ENCODE measurements at regions not wholly inside any gene's neighbourhood (a gene's known extent, or its start where the extent isn't known, plus 50 kb on each side); places are given as distances from the start of the nearest gene placed in this dataset.

- peaks cover 5% of the 10 kb centered on the region for H3K9me3 Mint-ChIP-seq (ENCODE audit: unreplicated experiment)
- no peak for DNase-seq
- H3K27me3 Mint-ChIP-seq (ENCODE audit: unreplicated experiment) = peaks cover 2% of the 10 kb centered on the region
- no peak overlapping the region for H3K27ac Mint-ChIP-seq (ENCODE audit: unreplicated experiment)
- H3K4me1 Mint-ChIP-seq (ENCODE audit: low read depth, unreplicated experiment) = no peaks in the 10 kb centered on the region
- no peak for TF ChIP-seq CTCF (IDR thresholded peaks at IDR 0.05; ENCODE audit: partially characterized antibody, unreplicated experiment)
- H3K36me3 Mint-ChIP-seq (ENCODE audit: unreplicated experiment) = peaks cover 8% of the 10 kb centered on the region
- H3K4me3 Mint-ChIP-seq (ENCODE audit: unreplicated experiment) = no peak overlapping the region
These were observed 371.9 kb upstream of the TNP1 start for GRCh38 chr2:217231724-217232123.

- no peaks in the 10 kb centered on the region for H3K4me1 Mint-ChIP-seq (ENCODE audit: low read depth, unreplicated experiment)
- DNase-seq = no peak
- peaks cover 2% of the 10 kb centered on the region for H3K27me3 Mint-ChIP-seq (ENCODE audit: unreplicated experiment)
- no peaks in the 10 kb centered on the region for H3K9me3 Mint-ChIP-seq (ENCODE audit: unreplicated experiment)
- no peak overlapping the region for H3K4me3 Mint-ChIP-seq (ENCODE audit: unreplicated experiment)
- no peak overlapping the region for H3K27ac Mint-ChIP-seq (ENCODE audit: unreplicated experiment)
- H3K36me3 Mint-ChIP-seq (ENCODE audit: unreplicated experiment) = peaks cover 3% of the 10 kb centered on the region
- no peak for TF ChIP-seq CTCF (IDR thresholded peaks at IDR 0.05; ENCODE audit: partially characterized antibody, unreplicated experiment)
These were observed 371.3 kb upstream of the TNP1 start for GRCh38 chr2:217231212-217231611.

GRCh38 chr2:217228732-217229131, 368.9 kb upstream of the TNP1 start:
- no peaks in the 10 kb centered on the region for H3K36me3 Mint-ChIP-seq (ENCODE audit: unreplicated experiment)
- no peaks in the 10 kb centered on the region for H3K27me3 Mint-ChIP-seq (ENCODE audit: unreplicated experiment)
- no peak overlapping the region for H3K4me3 Mint-ChIP-seq (ENCODE audit: unreplicated experiment)
- H3K27ac Mint-ChIP-seq (ENCODE audit: unreplicated experiment) = no peak overlapping the region
- TF ChIP-seq CTCF (IDR thresholded peaks at IDR 0.05; ENCODE audit: partially characterized antibody, unreplicated experiment) = no peak
- H3K4me1 Mint-ChIP-seq (ENCODE audit: low read depth, unreplicated experiment) = no peaks in the 10 kb centered on the region
- no peak for DNase-seq
- no peaks in the 10 kb centered on the region for H3K9me3 Mint-ChIP-seq (ENCODE audit: unreplicated experiment)

GRCh38 chr2:217227794-217228193, 367.9 kb upstream of the TNP1 start:
- H3K4me3 Mint-ChIP-seq (ENCODE audit: unreplicated experiment) = no peak overlapping the region
- H3K9me3 Mint-ChIP-seq (ENCODE audit: unreplicated experiment) = no peaks in the 10 kb centered on the region
- no peaks in the 10 kb centered on the region for H3K27me3 Mint-ChIP-seq (ENCODE audit: unreplicated experiment)
- H3K4me1 Mint-ChIP-seq (ENCODE audit: low read depth, unreplicated experiment) = no peaks in the 10 kb centered on the region
- H3K36me3 Mint-ChIP-seq (ENCODE audit: unreplicated experiment) = no peaks in the 10 kb centered on the region
- TF ChIP-seq CTCF (IDR thresholded peaks at IDR 0.05; ENCODE audit: partially characterized antibody, unreplicated experiment) = no peak
- DNase-seq = no peak
- no peak overlapping the region for H3K27ac Mint-ChIP-seq (ENCODE audit: unreplicated experiment)

- Mint-ChIP-seq H3K36me3 (ENCODE audit: unreplicated experiment) (no peaks in the 10 kb centered on the region), H3K27ac (ENCODE audit: unreplicated experiment) (no peak overlapping the region), H3K4me1 (ENCODE audit: low read depth, unreplicated experiment) (no peaks in the 10 kb centered on the region), H3K27me3 (ENCODE audit: unreplicated experiment) (no peaks in the 10 kb centered on the region), H3K4me3 (ENCODE audit: unreplicated experiment) (no peak overlapping the region), H3K9me3 (ENCODE audit: unreplicated experiment) (no peaks in the 10 kb centered on the region)
- no peak for TF ChIP-seq CTCF (IDR thresholded peaks at IDR 0.05; ENCODE audit: partially characterized antibody, unreplicated experiment)
- DNase-seq = no peak
These were observed 365.7 kb upstream of the TNP1 start for GRCh38 chr2:217225596-217225995.

All from glutamatergic neuron (in vitro differentiated cells).